WERI-Rb-1 (cell line): ENCODE measurements at regions not wholly inside any gene's neighbourhood (a gene's known extent, or its start where the extent isn't known, plus 50 kb on each side); places are given as distances from the start of the nearest gene placed in this dataset.

ENCODE experiments used
- DNase-seq: peaks from one replicate; pipeline ENCODE4 v3.0.0-alpha.2; 2020
- H3K27ac ChIP-seq: fragments of 250-450 bp; sonication (Bioruptor Pico); 2 replicates; pipeline ENCODE4 v1.5.1; 2020; ENCODE audit warnings: mild to moderate bottlenecking, moderate library complexity
- H3K27me3 ChIP-seq: fragments of 250-450 bp; sonication (Bioruptor Pico); 2 replicates; pipeline ENCODE4 v1.5.1; 2021; ENCODE audit warnings: mild to moderate bottlenecking, low read depth, moderate library complexity; ENCODE audit not compliant: insufficient read depth, severe bottlenecking
- H3K36me3 ChIP-seq: fragments of 250-450 bp; sonication (Bioruptor Pico); 2 replicates; pipeline ENCODE4 v1.5.1; 2020; ENCODE audit warnings: mild to moderate bottlenecking, moderate library complexity
- H3K4me3 ChIP-seq: 2 replicates; pipeline ENCODE4 v1.5.1; 2011; ENCODE audit warnings: low read depth, mild to moderate bottlenecking, control low read depth, low read length
- H3K9me3 ChIP-seq: fragments of 250-450 bp; sonication (Bioruptor Pico); 2 replicates; pipeline ENCODE4 v1.5.1; 2021; ENCODE audit warnings: mild to moderate bottlenecking, moderate library complexity; ENCODE audit not compliant: severe bottlenecking
- TF ChIP-seq, protein P1 (sequence below): IDR thresholded peaks from 2 replicates; pipeline ENCODE4 v1.5.1; 2011; ENCODE audit warnings: low read depth, mild to moderate bottlenecking, control low read depth, inconsistent platforms, low read length

DNA sequence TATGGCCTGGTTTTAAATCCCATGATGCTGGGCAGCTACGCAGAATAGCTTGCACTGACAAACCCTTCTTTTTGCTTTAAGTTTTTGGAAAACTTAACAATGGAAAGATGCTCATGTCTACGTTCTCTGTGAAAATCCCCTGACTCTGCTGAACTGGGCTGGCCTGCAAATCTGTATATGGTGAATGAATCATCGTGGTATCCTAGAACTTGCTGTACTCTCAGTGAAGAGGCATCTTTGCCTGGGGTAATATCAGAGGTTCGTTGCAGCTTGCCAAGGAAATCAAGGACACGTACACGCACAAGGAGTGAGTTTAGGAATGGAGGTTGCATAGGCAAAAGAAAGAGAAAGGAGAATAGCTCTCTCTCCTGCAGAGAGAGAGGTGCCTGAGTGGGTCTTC lies 382.0 kb upstream of the ADARB2 start:
- TF ChIP-seq, protein P1, sequence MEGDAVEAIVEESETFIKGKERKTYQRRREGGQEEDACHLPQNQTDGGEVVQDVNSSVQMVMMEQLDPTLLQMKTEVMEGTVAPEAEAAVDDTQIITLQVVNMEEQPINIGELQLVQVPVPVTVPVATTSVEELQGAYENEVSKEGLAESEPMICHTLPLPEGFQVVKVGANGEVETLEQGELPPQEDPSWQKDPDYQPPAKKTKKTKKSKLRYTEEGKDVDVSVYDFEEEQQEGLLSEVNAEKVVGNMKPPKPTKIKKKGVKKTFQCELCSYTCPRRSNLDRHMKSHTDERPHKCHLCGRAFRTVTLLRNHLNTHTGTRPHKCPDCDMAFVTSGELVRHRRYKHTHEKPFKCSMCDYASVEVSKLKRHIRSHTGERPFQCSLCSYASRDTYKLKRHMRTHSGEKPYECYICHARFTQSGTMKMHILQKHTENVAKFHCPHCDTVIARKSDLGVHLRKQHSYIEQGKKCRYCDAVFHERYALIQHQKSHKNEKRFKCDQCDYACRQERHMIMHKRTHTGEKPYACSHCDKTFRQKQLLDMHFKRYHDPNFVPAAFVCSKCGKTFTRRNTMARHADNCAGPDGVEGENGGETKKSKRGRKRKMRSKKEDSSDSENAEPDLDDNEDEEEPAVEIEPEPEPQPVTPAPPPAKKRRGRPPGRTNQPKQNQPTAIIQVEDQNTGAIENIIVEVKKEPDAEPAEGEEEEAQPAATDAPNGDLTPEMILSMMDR = no peak
- no peak overlapping the region for H3K27ac ChIP-seq
- no peak for DNase-seq

GRCh38 chr10:2118201-2118600 lies 380.9 kb upstream of the ADARB2 start:
- TF ChIP-seq, protein P1 = no peak
- no peaks in the 10 kb centered on the region for H3K27me3 ChIP-seq
- no peak overlapping the region for H3K27ac ChIP-seq
- no peak for DNase-seq
- H3K4me3 ChIP-seq = no peak overlapping the region
- H3K9me3 ChIP-seq = no peaks in the 10 kb centered on the region
- H3K36me3 ChIP-seq = no peaks in the 10 kb centered on the region

More for the DNA sequence above, 382.0 kb upstream of the ADARB2 start:
- H3K36me3 ChIP-seq = no peaks in the 10 kb centered on the region
- no peaks in the 10 kb centered on the region for H3K9me3 ChIP-seq
- no peak overlapping the region for H3K4me3 ChIP-seq
- H3K27me3 ChIP-seq = no peaks in the 10 kb centered on the region

GRCh38 chr10:2117641-2118040 lies 380.3 kb upstream of the ADARB2 start:
- TF ChIP-seq, protein P1 = no peak
- Histone ChIP-seq H3K36me3 (no peaks in the 10 kb centered on the region), H3K4me3 (no peak overlapping the region), H3K27ac (no peak overlapping the region), H3K27me3 (no peaks in the 10 kb centered on the region), H3K9me3 (no peaks in the 10 kb centered on the region)
- no peak for DNase-seq

- Histone ChIP-seq H3K27ac (no peak overlapping the region), H3K9me3 (no peaks in the 10 kb centered on the region), H3K27me3 (no peaks in the 10 kb centered on the region), H3K36me3 (no peaks in the 10 kb centered on the region), H3K4me3 (no peak overlapping the region)
- TF ChIP-seq, protein P1 = no peak
- DNase-seq = no peak
Observed at GRCh38 chr10:2111965-2112364, 374.6 kb upstream of the ADARB2 start.

DNA sequence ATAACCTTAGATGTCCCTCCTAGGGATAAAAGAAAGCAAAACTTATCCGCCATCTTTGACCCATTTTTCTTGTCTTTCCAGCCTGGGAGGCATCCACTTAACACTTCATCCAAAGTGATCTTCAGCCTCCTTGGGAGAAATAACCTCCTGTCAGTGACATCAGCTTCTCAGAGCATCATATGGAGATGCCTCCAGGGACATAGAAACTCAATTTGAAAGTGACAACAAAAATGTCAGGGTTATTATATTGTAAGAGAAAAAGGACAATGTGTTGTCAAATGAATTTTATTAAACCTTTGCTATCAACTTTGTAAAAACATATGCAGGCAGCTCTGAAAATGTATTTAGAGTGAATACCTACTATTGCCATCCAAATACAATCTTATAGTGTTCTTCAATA lies 371.2 kb upstream of the ADARB2 start:
- no peak overlapping the region for H3K4me3 ChIP-seq
- DNase-seq = no peak
- no peaks in the 10 kb centered on the region for H3K27me3 ChIP-seq
- no peaks in the 10 kb centered on the region for H3K9me3 ChIP-seq
- TF ChIP-seq, protein P1 = no peak
- no peak overlapping the region for H3K27ac ChIP-seq
- no peaks in the 10 kb centered on the region for H3K36me3 ChIP-seq

DNA sequence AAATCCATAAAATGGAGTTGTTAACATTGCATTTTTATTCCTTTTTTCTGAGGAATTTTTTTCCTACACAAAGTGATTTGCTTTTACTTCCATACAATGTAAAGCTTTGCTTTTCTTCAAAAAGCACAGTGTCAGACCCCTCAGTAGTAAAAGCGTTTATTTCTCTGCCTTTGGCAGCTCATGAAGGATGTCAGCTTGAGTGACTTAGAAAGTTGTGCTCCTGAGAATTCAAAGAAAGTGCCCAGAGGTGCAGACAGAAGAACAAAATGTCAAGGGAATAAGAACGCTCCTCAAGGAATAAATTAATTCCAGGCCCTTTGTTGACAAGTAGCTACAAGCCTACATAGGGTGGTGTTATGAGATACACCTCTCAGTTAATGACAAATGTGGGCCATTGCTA lies 369.3 kb upstream of the ADARB2 start:
- Histone ChIP-seq H3K27ac (no peak overlapping the region), H3K36me3 (no peaks in the 10 kb centered on the region), H3K9me3 (no peaks in the 10 kb centered on the region), H3K4me3 (no peak overlapping the region), H3K27me3 (no peaks in the 10 kb centered on the region)
- TF ChIP-seq, protein P1 = no peak
- no peak for DNase-seq
